OCI-LY1 (cell line): ENCODE measurements at regions not wholly inside any gene's neighbourhood (a gene's known extent, or its start where the extent isn't known, plus 50 kb on each side); places are given as distances from the start of the nearest gene placed in this dataset.

Source experiments
- H2AFZ ChIP-seq: fragments of 200-600 bp; sonication (generic), shearing (Covaris generic); 2 replicates; pipeline ENCODE4 v1.6.0; 2014; ENCODE audit warnings: antibody characterized with exemption, mild to moderate bottlenecking, low read length
- H3F3A ChIP-seq: fragments of 200-600 bp; sonication (generic), shearing (Covaris generic); 2 replicates; pipeline ENCODE4 v1.6.0; 2014; ENCODE audit warnings: mild to moderate bottlenecking, antibody characterized with exemption, low read length, moderate library complexity; ENCODE audit not compliant: insufficient read depth
- H3K27ac ChIP-seq: fragments of 200-600 bp; sonication (generic); 2 replicates; pipeline ENCODE4 v1.5.1; 2014; ENCODE audit warnings: low read length, mixed run types, mild to moderate bottlenecking, low read depth; ENCODE audit not compliant: poor library complexity, severe bottlenecking
- H3K27me3 ChIP-seq: fragments of 200-600 bp; sonication (generic); 2 replicates; pipeline ENCODE4 v1.6.0; 2014; ENCODE audit warnings: antibody characterized with exemption, mild to moderate bottlenecking, low read length, moderate library complexity; ENCODE audit not compliant: insufficient read depth
- H3K36me3 ChIP-seq: fragments of 200-600 bp; sonication (generic); 2 replicates; pipeline ENCODE4 v1.6.1; 2014; ENCODE audit warnings: mild to moderate bottlenecking, antibody characterized with exemption, low read length, moderate library complexity, mixed read lengths; ENCODE audit not compliant: insufficient read depth
- H3K4me1 ChIP-seq: fragments of 200-600 bp; sonication (generic); 2 replicates; pipeline ENCODE4 v1.5.1; 2014; ENCODE audit warnings: mild to moderate bottlenecking, low read length, moderate library complexity; ENCODE audit not compliant: insufficient read depth, severe bottlenecking
- H3K4me2 ChIP-seq: fragments of 200-600 bp; sonication (generic), shearing (Covaris generic); 2 replicates; pipeline ENCODE4 v1.6.1; 2014; ENCODE audit warnings: low read length
- H3K4me3 ChIP-seq: fragments of 200-600 bp; sonication (generic); 2 replicates; pipeline ENCODE4 v1.5.1; 2014; ENCODE audit warnings: low read length, low read depth, mild to moderate bottlenecking, mixed read lengths; ENCODE audit not compliant: poor library complexity, severe bottlenecking
- H3K79me2 ChIP-seq: fragments of 200-600 bp; shearing (Covaris generic); 2 replicates; pipeline ENCODE4 v1.6.1; 2016; ENCODE audit warnings: mixed run types, low read length, mixed read lengths; ENCODE audit not compliant: insufficient read depth
- H3K9ac ChIP-seq: fragments of 200-600 bp; sonication (generic), shearing (Covaris generic); 2 replicates; pipeline ENCODE4 v1.6.1; 2014; ENCODE audit warnings: mild to moderate bottlenecking, low read length, mixed read lengths
- H3K9me2 ChIP-seq: fragments of 200-600 bp; sonication (generic), shearing (Covaris generic); 2 replicates; pipeline ENCODE4 v1.6.1; 2014; ENCODE audit warnings: low read depth, mild to moderate bottlenecking, low read length, mixed read lengths
- H3K9me3 ChIP-seq: fragments of 200-600 bp; shearing (Covaris generic); 2 replicates; pipeline ENCODE4 v1.6.1; 2014; ENCODE audit warnings: low read length, mixed read lengths
- H4K20me1 ChIP-seq: fragments of 200-600 bp; sonication (generic), shearing (Covaris generic); 2 replicates; pipeline ENCODE4 v1.6.0; 2016; ENCODE audit warnings: mild to moderate bottlenecking, low read length; ENCODE audit not compliant: insufficient read depth
- EZH2 ChIP-seq: fragments of 200-600 bp; sonication (generic), shearing (Covaris generic); IDR thresholded peaks from 2 replicates; pipeline ENCODE4 v1.8.0; 2017; ENCODE audit warnings: borderline replicate concordance, mixed run types, mild to moderate bottlenecking, antibody characterized with exemption, low read length, moderate library complexity, mixed read lengths
- TF ChIP-seq, protein P1 (sequence below): fragments of 200-600 bp; sonication (generic), shearing (Covaris generic); IDR thresholded peaks from 2 replicates; pipeline ENCODE4 v1.5.1; 2017; ENCODE audit warnings: mild to moderate bottlenecking, antibody characterized with exemption, low read length, moderate library complexity, mixed read lengths

GRCh38 chr1:243982447-243983018, 68.5 kb upstream of the ZBTB18 start:
- H3K4me2 ChIP-seq, result no peak overlapping the region
- no peaks in the 10 kb centered on the region for H3K79me2 ChIP-seq
- H3K9me2 ChIP-seq, result no peaks in the 10 kb centered on the region
- no peaks in the 10 kb centered on the region for H3K9me3 ChIP-seq
- H4K20me1 ChIP-seq, result no peaks in the 10 kb centered on the region
- no peaks in the 10 kb centered on the region for H3K4me1 ChIP-seq
- no peak overlapping the region for H3K9ac ChIP-seq
- H3K4me3 ChIP-seq, result no peak overlapping the region
- H2AFZ ChIP-seq, result no peak overlapping the region
- TF ChIP-seq, protein P1, sequence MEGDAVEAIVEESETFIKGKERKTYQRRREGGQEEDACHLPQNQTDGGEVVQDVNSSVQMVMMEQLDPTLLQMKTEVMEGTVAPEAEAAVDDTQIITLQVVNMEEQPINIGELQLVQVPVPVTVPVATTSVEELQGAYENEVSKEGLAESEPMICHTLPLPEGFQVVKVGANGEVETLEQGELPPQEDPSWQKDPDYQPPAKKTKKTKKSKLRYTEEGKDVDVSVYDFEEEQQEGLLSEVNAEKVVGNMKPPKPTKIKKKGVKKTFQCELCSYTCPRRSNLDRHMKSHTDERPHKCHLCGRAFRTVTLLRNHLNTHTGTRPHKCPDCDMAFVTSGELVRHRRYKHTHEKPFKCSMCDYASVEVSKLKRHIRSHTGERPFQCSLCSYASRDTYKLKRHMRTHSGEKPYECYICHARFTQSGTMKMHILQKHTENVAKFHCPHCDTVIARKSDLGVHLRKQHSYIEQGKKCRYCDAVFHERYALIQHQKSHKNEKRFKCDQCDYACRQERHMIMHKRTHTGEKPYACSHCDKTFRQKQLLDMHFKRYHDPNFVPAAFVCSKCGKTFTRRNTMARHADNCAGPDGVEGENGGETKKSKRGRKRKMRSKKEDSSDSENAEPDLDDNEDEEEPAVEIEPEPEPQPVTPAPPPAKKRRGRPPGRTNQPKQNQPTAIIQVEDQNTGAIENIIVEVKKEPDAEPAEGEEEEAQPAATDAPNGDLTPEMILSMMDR, result no peak
- no peak for TF ChIP-seq EZH2
- no peaks in the 10 kb centered on the region for H3F3A ChIP-seq
- no peak overlapping the region for H3K27ac ChIP-seq
- no peaks in the 10 kb centered on the region for H3K36me3 ChIP-seq
- no peaks in the 10 kb centered on the region for H3K27me3 ChIP-seq

GRCh38 chr1:243980471-243980870, 70.6 kb upstream of the ZBTB18 start:
- no peaks in the 10 kb centered on the region for H3F3A ChIP-seq
- H2AFZ ChIP-seq, result no peak overlapping the region
- no peaks in the 10 kb centered on the region for H3K9me3 ChIP-seq
- no peak overlapping the region for H3K9ac ChIP-seq
- H3K79me2 ChIP-seq, result no peaks in the 10 kb centered on the region
- H3K36me3 ChIP-seq, result no peaks in the 10 kb centered on the region
- H3K4me2 ChIP-seq, result no peak overlapping the region
- H3K27me3 ChIP-seq, result no peaks in the 10 kb centered on the region
- no peaks in the 10 kb centered on the region for H3K4me1 ChIP-seq
- no peak overlapping the region for H3K4me3 ChIP-seq
- no peak overlapping the region for H3K27ac ChIP-seq
- no peaks in the 10 kb centered on the region for H3K9me2 ChIP-seq
- H4K20me1 ChIP-seq, result no peaks in the 10 kb centered on the region
- TF ChIP-seq EZH2, result no peak
- TF ChIP-seq, protein P1, result no peak

DNA sequence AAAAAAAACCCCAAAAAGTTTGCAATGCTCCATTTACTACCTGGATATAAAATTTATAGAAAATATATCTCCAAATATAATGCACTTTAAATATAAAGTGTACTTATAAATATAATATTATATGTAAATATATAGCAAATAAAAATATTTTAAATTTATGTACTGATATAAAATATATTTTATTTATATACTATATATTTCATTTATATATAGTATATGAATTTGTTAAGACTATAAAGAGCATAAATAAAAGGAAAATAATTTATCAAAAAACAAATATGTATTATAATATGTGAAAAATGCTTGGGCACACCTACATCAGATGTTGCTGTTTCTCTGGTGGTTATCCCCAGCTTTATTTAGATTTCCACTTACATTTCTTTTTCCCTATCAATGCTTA, 71.0 kb upstream of the ZBTB18 start:
- Histone ChIP-seq H3F3A (no peaks in the 10 kb centered on the region), H3K4me2 (no peak overlapping the region), H3K27me3 (no peaks in the 10 kb centered on the region), H3K9me2 (no peaks in the 10 kb centered on the region), H3K9me3 (no peaks in the 10 kb centered on the region), H3K79me2 (no peaks in the 10 kb centered on the region), H3K4me3 (no peak overlapping the region), H2AFZ (no peak overlapping the region), H3K36me3 (no peaks in the 10 kb centered on the region), H3K27ac (no peak overlapping the region), H3K9ac (no peak overlapping the region), H3K4me1 (no peaks in the 10 kb centered on the region), H4K20me1 (no peaks in the 10 kb centered on the region)
- TF ChIP-seq EZH2, result no peak
- TF ChIP-seq, protein P1, result no peak
